Gastroesophageal sphincter (tissue), 3 donors: ENCODE measurements at regions not wholly inside any gene's neighbourhood (a gene's known extent, or its start where the extent isn't known, plus 50 kb on each side); places are given as distances from the start of the nearest gene placed in this dataset.

ENCODE experiments used
- CTCF ChIP-seq, 4 experiments: fragments of 200-600 bp in 2 of 4; fragments of 450-650 bp in 2 of 4; sonication (generic) in 1 of 4; IDR thresholded peaks; one replicate each; pipeline ENCODE4 v1.5.1; 2017 to 2019; ENCODE audit warnings: antibody characterized with exemption in 4 of 4, mild to moderate bottlenecking in 2 of 4, moderate library complexity in 2 of 4
- EP300 ChIP-seq: sonication (generic); formaldehyde crosslinking; IDR thresholded peaks from one replicate; pipeline ENCODE4 v1.6.1; 2017; ENCODE audit warnings: antibody characterized with exemption, mild to moderate bottlenecking
- POLR2A ChIP-seq, 2 donors: fragments of 450-650 bp; IDR thresholded peaks; one replicate each; pipeline ENCODE4 v1.6.1; 2017; ENCODE audit warnings: antibody characterized with exemption in 2 of 2, mild to moderate bottlenecking in 2 of 2, moderate library complexity in 1 of 2
- POLR2AphosphoS5 ChIP-seq: sonication (generic); formaldehyde crosslinking; IDR thresholded peaks from one replicate; pipeline ENCODE4 v1.6.1; 2017; ENCODE audit warnings: antibody characterized with exemption

DNA sequence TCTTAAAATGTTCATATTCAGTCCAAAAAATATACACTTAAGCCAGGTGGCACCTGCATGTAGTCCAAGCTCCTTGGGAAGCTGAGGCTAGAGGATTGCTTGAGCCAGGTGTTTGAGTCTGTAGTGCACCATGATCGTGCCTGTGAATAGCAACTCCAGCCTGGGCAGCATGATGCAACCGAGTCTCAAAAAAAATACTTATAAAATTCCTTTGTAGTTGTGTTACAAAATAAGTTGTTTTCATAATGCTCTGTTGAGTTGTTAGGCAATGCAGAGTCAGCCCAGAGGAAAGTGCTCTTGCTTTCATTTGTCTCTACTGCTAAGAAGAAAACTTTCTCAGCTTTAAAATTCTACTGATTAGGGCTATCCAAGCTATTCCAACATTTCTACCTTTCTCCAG, 442.8 kb upstream of the ARRDC4 start:
- no peak for TF ChIP-seq CTCF (IDR thresholded peaks at IDR 0.05)
- no peak for TF ChIP-seq POLR2A (IDR thresholded peaks at IDR 0.05)
- TF ChIP-seq POLR2AphosphoS5, result no peak
- TF ChIP-seq EP300, result no peak
